Thyroid gland (tissue), 4 donors: ENCODE measurements at regions not wholly inside any gene's neighbourhood (a gene's known extent, or its start where the extent isn't known, plus 50 kb on each side); places are given as distances from the start of the nearest gene placed in this dataset.

Experiments
- POLR2A ChIP-seq, 2 donors: fragments of 450-650 bp; IDR thresholded peaks; one replicate each; pipeline ENCODE4 v1.6.1; 2017; ENCODE audit warnings: antibody characterized with exemption in 2 of 2, mild to moderate bottlenecking in 2 of 2, moderate library complexity in 1 of 2
- TF ChIP-seq, protein P1 (sequence below), 6 experiments: fragments of 200-600 bp in 3 of 6; fragments of 450-650 bp in 3 of 6; sonication (generic) in 3 of 6; IDR thresholded peaks; one replicate each; pipeline ENCODE4 v1.5.1; 2016 to 2019; ENCODE audit warnings: antibody characterized with exemption in 6 of 6, mild to moderate bottlenecking in 2 of 6, inconsistent platforms in 1 of 6, moderate library complexity in 1 of 6

DNA sequence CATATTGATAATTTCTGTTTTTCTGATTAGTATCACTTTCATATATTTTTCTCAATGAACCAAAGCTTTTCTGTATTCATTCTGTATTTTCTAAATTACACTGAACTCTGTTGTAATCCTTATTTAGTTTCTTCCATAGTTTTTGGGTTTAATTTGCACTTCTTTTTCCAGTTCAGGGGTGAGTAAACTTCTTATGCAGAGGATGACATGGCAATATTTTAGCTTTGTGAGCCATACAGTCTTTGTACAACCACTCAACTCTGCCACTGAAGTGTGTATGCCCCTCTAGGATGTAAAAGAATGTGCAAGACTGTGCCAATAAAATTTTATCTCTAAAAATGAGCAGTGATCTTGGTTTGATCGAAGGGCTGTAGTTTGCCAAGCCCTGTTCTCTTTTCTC is 239.0 kb upstream of the CITED2 start:
- TF ChIP-seq, protein P1, sequence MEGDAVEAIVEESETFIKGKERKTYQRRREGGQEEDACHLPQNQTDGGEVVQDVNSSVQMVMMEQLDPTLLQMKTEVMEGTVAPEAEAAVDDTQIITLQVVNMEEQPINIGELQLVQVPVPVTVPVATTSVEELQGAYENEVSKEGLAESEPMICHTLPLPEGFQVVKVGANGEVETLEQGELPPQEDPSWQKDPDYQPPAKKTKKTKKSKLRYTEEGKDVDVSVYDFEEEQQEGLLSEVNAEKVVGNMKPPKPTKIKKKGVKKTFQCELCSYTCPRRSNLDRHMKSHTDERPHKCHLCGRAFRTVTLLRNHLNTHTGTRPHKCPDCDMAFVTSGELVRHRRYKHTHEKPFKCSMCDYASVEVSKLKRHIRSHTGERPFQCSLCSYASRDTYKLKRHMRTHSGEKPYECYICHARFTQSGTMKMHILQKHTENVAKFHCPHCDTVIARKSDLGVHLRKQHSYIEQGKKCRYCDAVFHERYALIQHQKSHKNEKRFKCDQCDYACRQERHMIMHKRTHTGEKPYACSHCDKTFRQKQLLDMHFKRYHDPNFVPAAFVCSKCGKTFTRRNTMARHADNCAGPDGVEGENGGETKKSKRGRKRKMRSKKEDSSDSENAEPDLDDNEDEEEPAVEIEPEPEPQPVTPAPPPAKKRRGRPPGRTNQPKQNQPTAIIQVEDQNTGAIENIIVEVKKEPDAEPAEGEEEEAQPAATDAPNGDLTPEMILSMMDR (IDR thresholded peaks at IDR 0.05): no peak
- TF ChIP-seq POLR2A (IDR thresholded peaks at IDR 0.05): no peak
